Astrocyte (in vitro differentiated cells and primary cell): ENCODE measurements at regions not wholly inside any gene's neighbourhood (a gene's known extent, or its start where the extent isn't known, plus 50 kb on each side); places are given as distances from the start of the nearest gene placed in this dataset.

Experiments used
- DNase-seq: peaks from one replicate; pipeline ENCODE4 v3.0.0-alpha.2; 2010; ENCODE audit warnings: low read depth
- FAIRE-seq: peaks from 2 replicates; lab custom pipeline; 2011; peaks lifted over from hg19 to GRCh38; lab: Jason Lieb, UNC
- H2AFZ ChIP-seq: 2 replicates; pipeline ENCODE4 v1.6.0; 2012; ENCODE audit warnings: low read depth, low read length, inconsistent platforms
- H3K27ac ChIP-seq: 2 replicates; pipeline ENCODE4 v1.5.1; 2011; ENCODE audit warnings: low read depth, low read length, inconsistent platforms
- H3K27me3 ChIP-seq: 2 replicates; pipeline ENCODE4 v1.6.0; 2011; ENCODE audit warnings: low read length, inconsistent platforms; ENCODE audit not compliant: insufficient read depth
- H3K36me3 ChIP-seq: 2 replicates; pipeline ENCODE4 v1.5.1; 2011; ENCODE audit warnings: low read length, inconsistent platforms; ENCODE audit not compliant: insufficient read depth
- H3K4me1 ChIP-seq: 2 replicates; pipeline ENCODE4 v1.5.1; 2011; ENCODE audit warnings: low read length, inconsistent platforms; ENCODE audit not compliant: insufficient read depth
- H3K4me2 ChIP-seq: 2 replicates; pipeline ENCODE4 v1.6.0; 2012; ENCODE audit warnings: low read length, inconsistent platforms
- H3K4me3 ChIP-seq: 2 replicates; pipeline ENCODE4 v1.5.1; 2011; ENCODE audit warnings: low read depth, mild to moderate bottlenecking, low read length, inconsistent platforms; ENCODE audit not compliant: insufficient read depth
- H3K79me2 ChIP-seq: 2 replicates; pipeline ENCODE4 v1.6.0; 2012; ENCODE audit warnings: mild to moderate bottlenecking, low read length, inconsistent platforms; ENCODE audit not compliant: insufficient read depth
- H3K9ac ChIP-seq: 2 replicates; pipeline ENCODE4 v1.6.0; 2012; ENCODE audit warnings: mild to moderate bottlenecking, low read length, inconsistent platforms
- H3K9me3 ChIP-seq: 2 replicates; pipeline ENCODE4 v1.5.1; 2012; ENCODE audit warnings: low read depth, mild to moderate bottlenecking, low read length, inconsistent platforms; ENCODE audit not compliant: insufficient read depth
- H4K20me1 ChIP-seq: 2 replicates; pipeline ENCODE4 v1.6.0; 2012; ENCODE audit warnings: low read length, inconsistent platforms; ENCODE audit not compliant: insufficient read depth
- H3K27ac Mint-ChIP-seq: one replicate; pipeline ENCODE4 v1.8.0; 2021; ENCODE audit warnings: mild to moderate bottlenecking, mixed read lengths; ENCODE audit not compliant: unreplicated experiment
- H3K27me3 Mint-ChIP-seq: one replicate; pipeline ENCODE4 v1.8.0; 2021; ENCODE audit warnings: low read depth, mixed read lengths; ENCODE audit not compliant: unreplicated experiment
- H3K36me3 Mint-ChIP-seq: one replicate; pipeline ENCODE4 v1.8.0; 2021; ENCODE audit warnings: low read depth, mixed read lengths; ENCODE audit not compliant: unreplicated experiment
- H3K4me1 Mint-ChIP-seq: one replicate; pipeline ENCODE4 v1.8.0; 2021; ENCODE audit warnings: low read depth, mixed read lengths; ENCODE audit not compliant: unreplicated experiment
- H3K4me3 Mint-ChIP-seq: one replicate; pipeline ENCODE4 v1.8.0; 2021; ENCODE audit warnings: mild to moderate bottlenecking, moderate library complexity, mixed read lengths; ENCODE audit not compliant: unreplicated experiment
- H3K9me3 Mint-ChIP-seq: one replicate; pipeline ENCODE4 v1.8.0; 2021; ENCODE audit warnings: mild to moderate bottlenecking, mixed read lengths; ENCODE audit not compliant: unreplicated experiment
- CTCF ChIP-seq: IDR thresholded peaks from 2 replicates; pipeline ENCODE4 v1.5.1; 2011; ENCODE audit warnings: low read depth, mild to moderate bottlenecking, inconsistent platforms, low read length, moderate library complexity; ENCODE audit not compliant: insufficient read depth
- EZH2 ChIP-seq: IDR thresholded peaks from 2 replicates; pipeline ENCODE4 v1.6.1; 2012; ENCODE audit warnings: mild to moderate bottlenecking, low read length, inconsistent platforms; ENCODE audit not compliant: insufficient read depth

DNA sequence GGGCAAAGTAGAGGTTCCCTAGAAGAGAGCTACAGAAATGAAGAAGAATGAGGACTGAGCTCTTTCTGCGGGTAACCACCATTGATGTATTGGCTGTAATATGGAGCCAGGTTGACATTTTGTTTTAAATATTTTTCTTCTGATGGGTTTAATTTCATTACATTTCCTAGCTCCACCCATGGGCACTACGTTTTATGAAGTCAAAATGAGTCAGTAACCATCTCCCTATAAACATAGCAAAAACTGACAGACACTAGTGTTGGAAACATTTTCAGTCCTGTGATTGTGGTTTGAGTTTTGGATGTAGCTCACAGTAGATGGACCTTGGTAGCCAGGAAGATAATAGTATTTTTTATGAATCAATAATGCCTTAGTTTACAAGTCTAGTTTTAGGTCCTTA lies 470.4 kb upstream of the B3GALT2 start:
- H3K27me3 ChIP-seq: no peaks in the 10 kb centered on the region
- no peak overlapping the region for H3K4me3 ChIP-seq
- H3K9me3 ChIP-seq: peaks cover 2% of the 10 kb centered on the region
- H3K9ac ChIP-seq: no peak overlapping the region
- Mint-ChIP-seq H3K36me3 (no peaks in the 10 kb centered on the region), H3K27me3 (no peaks in the 10 kb centered on the region), H3K27ac (no peak overlapping the region), H3K4me1 (no peaks in the 10 kb centered on the region), H3K4me3 (no peak overlapping the region), H3K9me3 (peaks cover 15% of the 10 kb centered on the region)
- H3K4me1 ChIP-seq: no peaks in the 10 kb centered on the region
- TF ChIP-seq EZH2 (no peak), CTCF (no peak)
- FAIRE-seq: no peak
- no peak for DNase-seq
- H3K79me2 ChIP-seq: no peaks in the 10 kb centered on the region
- no peaks in the 10 kb centered on the region for H4K20me1 ChIP-seq
- no peaks in the 10 kb centered on the region for H3K36me3 ChIP-seq
- H3K27ac ChIP-seq: no peak overlapping the region
- no peak overlapping the region for H2AFZ ChIP-seq
- H3K4me2 ChIP-seq: no peak overlapping the region

DNA sequence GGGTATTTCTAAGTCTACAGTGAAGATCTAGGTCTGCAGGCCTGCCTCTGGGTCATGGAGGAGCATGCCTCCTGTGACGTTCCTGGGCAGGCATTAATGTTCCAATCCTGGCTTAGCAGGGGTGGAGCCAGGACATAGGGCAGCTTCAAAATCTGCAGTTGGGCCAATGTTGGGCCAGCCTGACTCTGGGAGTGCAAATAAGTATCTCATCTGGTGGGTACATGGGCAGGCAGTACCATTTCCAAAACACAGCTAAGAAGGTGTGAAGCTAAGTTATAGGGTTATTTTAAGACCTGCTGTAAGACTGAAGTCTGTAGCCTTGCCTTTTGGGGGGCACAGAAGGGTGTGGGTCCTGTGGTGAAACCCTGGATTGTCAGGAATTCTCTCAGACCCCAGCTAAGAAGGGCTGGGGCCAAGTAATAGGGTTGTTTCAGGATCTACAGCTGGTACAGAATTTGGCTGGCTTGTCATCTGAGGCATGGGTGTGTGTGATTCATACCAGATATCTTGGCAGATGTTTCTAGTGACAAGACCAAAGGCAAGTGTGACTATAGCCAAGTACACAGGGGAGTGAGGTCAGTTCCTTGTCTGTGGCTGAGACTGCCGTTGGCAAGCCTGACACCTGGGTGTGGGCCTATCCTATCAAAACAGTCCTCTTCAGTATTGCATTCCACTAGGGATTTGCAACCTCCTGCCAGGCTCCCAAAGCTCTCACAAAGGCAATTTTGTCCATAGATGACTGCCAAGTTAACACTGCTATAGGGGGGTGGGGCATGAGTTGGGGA lies 468.7 kb upstream of the B3GALT2 start:
- H3K79me2 ChIP-seq: no peaks in the 10 kb centered on the region
- Mint-ChIP-seq H3K27ac (no peak overlapping the region), H3K9me3 (peaks cover 19% of the 10 kb centered on the region), H3K4me1 (no peaks in the 10 kb centered on the region), H3K36me3 (no peaks in the 10 kb centered on the region), H3K27me3 (no peaks in the 10 kb centered on the region), H3K4me3 (no peak overlapping the region)
- H2AFZ ChIP-seq: no peak overlapping the region
- H3K4me1 ChIP-seq: no peaks in the 10 kb centered on the region
- no peaks in the 10 kb centered on the region for H3K36me3 ChIP-seq
- no peaks in the 10 kb centered on the region for H4K20me1 ChIP-seq
- H3K9me3 ChIP-seq: peaks cover 2% of the 10 kb centered on the region
- TF ChIP-seq CTCF (no peak), EZH2 (no peak)
- FAIRE-seq: no peak
- H3K4me3 ChIP-seq: no peak overlapping the region
- no peaks in the 10 kb centered on the region for H3K27me3 ChIP-seq
- peak; percentile 60 for DNase-seq
- H3K27ac ChIP-seq: no peak overlapping the region
- no peak overlapping the region for H3K4me2 ChIP-seq
- no peak overlapping the region for H3K9ac ChIP-seq

- H4K20me1 ChIP-seq: no peaks in the 10 kb centered on the region
- no peak overlapping the region for H3K4me2 ChIP-seq
- no peaks in the 10 kb centered on the region for H3K36me3 Mint-ChIP-seq
- H3K4me1 Mint-ChIP-seq: no peaks in the 10 kb centered on the region
- no peaks in the 10 kb centered on the region for H3K9me3 ChIP-seq
- H3K27me3 Mint-ChIP-seq: no peaks in the 10 kb centered on the region
- no peak overlapping the region for H3K4me3 Mint-ChIP-seq
- H3K79me2 ChIP-seq: no peaks in the 10 kb centered on the region
- H3K4me3 ChIP-seq: no peak overlapping the region
- FAIRE-seq: no peak
- no peaks in the 10 kb centered on the region for H3K36me3 ChIP-seq
- H2AFZ ChIP-seq: no peak overlapping the region
- no peak overlapping the region for H3K27ac Mint-ChIP-seq
- H3K9me3 Mint-ChIP-seq: peaks cover 14% of the 10 kb centered on the region
- H3K9ac ChIP-seq: no peak overlapping the region
- no peaks in the 10 kb centered on the region for H3K4me1 ChIP-seq
- TF ChIP-seq CTCF (no peak), EZH2 (no peak)
- no peak overlapping the region for H3K27ac ChIP-seq
- DNase-seq: no peak
- H3K27me3 ChIP-seq: no peaks in the 10 kb centered on the region
Measured at GRCh38 chr1:193649587-193649986, 463.2 kb upstream of the B3GALT2 start.
